Sigmoid colon (tissue), 6 donors: ENCODE measurements at regions not wholly inside any gene's neighbourhood (a gene's known extent, or its start where the extent isn't known, plus 50 kb on each side); places are given as distances from the start of the nearest gene placed in this dataset.

ENCODE experiments used
- DNase-seq: peaks from one replicate; pipeline ENCODE4 v3.0.0-alpha.2; 2019
- H3K27ac ChIP-seq, 4 donors: fragments of 200-600 bp; sonication (generic); one replicate each; pipeline ENCODE4 v1.5.1; 2016 to 2019; ENCODE audit warnings: mild to moderate bottlenecking in 1 of 4
- H3K27me3 ChIP-seq, 3 donors: fragments of 200-600 bp; sonication (generic); one replicate each; pipeline ENCODE4 v1.5.1; 2019; ENCODE audit warnings: mild to moderate bottlenecking in 1 of 3
- H3K36me3 ChIP-seq, 4 donors: fragments of 200-600 bp; sonication (generic); one replicate each; pipeline ENCODE4 v1.5.1; 2016 to 2019
- H3K4me1 ChIP-seq, 4 donors: fragments of 200-600 bp; sonication (generic); one replicate each; pipeline ENCODE4 v1.5.1; 2017 to 2019
- H3K4me3 ChIP-seq, 4 donors: fragments of 200-600 bp; sonication (generic); one replicate each; pipeline ENCODE4 v1.5.1; 2017 to 2019; ENCODE audit warnings: mild to moderate bottlenecking in 2 of 4, moderate library complexity in 1 of 4
- H3K9me3 ChIP-seq, 4 donors: fragments of 200-600 bp in 3 of 4; sonication (generic) in 3 of 4; one replicate each; pipeline versions ENCODE4 v1.5.1 to v1.6.1; 2013 to 2019
- CTCF ChIP-seq, 4 experiments: fragments of 450-650 bp in 3 of 4; fragments of 200-600 bp in 1 of 4; IDR thresholded peaks; one replicate each; pipeline ENCODE4 v1.5.1; 2016 to 2019; ENCODE audit warnings: antibody characterized with exemption in 4 of 4, mild to moderate bottlenecking in 3 of 4, moderate library complexity in 2 of 4
- EP300 ChIP-seq, 4 donors: sonication (generic); formaldehyde crosslinking; IDR thresholded peaks; one replicate each; pipeline ENCODE4 v1.6.1; 2017; ENCODE audit warnings: antibody characterized with exemption in 4 of 4
- POLR2A ChIP-seq, 2 donors: fragments of 450-650 bp; IDR thresholded peaks; one replicate each; pipeline ENCODE4 v1.6.1; 2016; ENCODE audit warnings: antibody characterized with exemption in 2 of 2, mild to moderate bottlenecking in 2 of 2, moderate library complexity in 2 of 2
- POLR2AphosphoS5 ChIP-seq, 4 donors: sonication (generic); formaldehyde crosslinking; IDR thresholded peaks; one replicate each; pipeline ENCODE4 v1.6.1; 2017; ENCODE audit warnings: antibody characterized with exemption in 4 of 4
- WGBS, 2 donors: extraction: QIAGEN DNeasy Blood & Tissue Kit; methylation state at CpG; one replicate each; pipeline ENCODE4 v1.1.7; 2013; 5-methylcytosine and 5-hydroxymethylcytosine counted together
- intact Hi-C: fragments of 100-400 bp; cut with DNase I; formaldehyde crosslinking; loops from one replicate; pipeline ENCODE4 v1.15.1; 2023
- donor health status: healthy with polysubstance abuse.
- donor health status: healthy.

- DNase-seq, result no peak
- WGBS, 2 donors, result 71 to 79% methylated on average over 2 of the region's 2 CpGs
- no peaks in the 10 kb centered on the region for H3K9me3 ChIP-seq
- no peak overlapping the region for H3K27ac ChIP-seq
- H3K4me3 ChIP-seq, result no peak overlapping the region
- TF ChIP-seq CTCF (IDR thresholded peaks at IDR 0.05), result no peak
- no peak for TF ChIP-seq POLR2A (IDR thresholded peaks at IDR 0.05)
- TF ChIP-seq EP300 (IDR thresholded peaks at IDR 0.05), result no peak
- no peak for TF ChIP-seq POLR2AphosphoS5 (IDR thresholded peaks at IDR 0.05)
- intact Hi-C loops, result no loop called here
- no peaks in the 10 kb centered on the region for H3K27me3 ChIP-seq
- no peaks in the 10 kb centered on the region for H3K4me1 ChIP-seq
- no peaks in the 10 kb centered on the region for H3K36me3 ChIP-seq
Measured at GRCh38 chr5:23284656-23285055, 222.8 kb upstream of the PRDM9 start.

DNA sequence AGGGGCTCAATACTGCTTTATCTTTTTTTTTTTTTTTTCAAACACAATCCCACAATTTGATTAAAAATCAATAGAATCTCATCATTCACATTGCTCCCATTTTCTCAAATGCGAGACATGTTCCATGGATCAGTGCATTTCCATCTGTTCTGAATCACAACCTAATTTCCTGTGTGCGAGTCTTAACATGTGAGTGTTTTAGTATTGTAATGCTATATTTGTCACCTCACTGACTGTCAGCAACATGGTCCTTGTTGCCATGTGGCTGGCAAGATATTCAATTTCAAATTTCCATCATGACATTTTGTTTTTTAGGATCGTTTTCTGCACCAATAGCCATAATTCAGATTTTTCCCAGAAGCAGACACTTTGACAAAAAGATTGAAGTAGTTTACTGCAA lies 233.2 kb upstream of the PRDM9 start:
- no peak for TF ChIP-seq POLR2A (IDR thresholded peaks at IDR 0.05)
- no peak for TF ChIP-seq EP300 (IDR thresholded peaks at IDR 0.05)

GRCh38 chr5:23269981-23270380 lies 237.4 kb upstream of the PRDM9 start:
- WGBS, 2 donors, result 61 to 81% methylated on average over 2 of the region's 2 CpGs
- intact Hi-C loops, result no loop called here

More for the DNA sequence above, 233.2 kb upstream of the PRDM9 start:
- WGBS, 2 donors, result 83 to 88% methylated on average over 3 of the region's 3 CpGs
- Histone ChIP-seq H3K4me3 (no peak overlapping the region), H3K36me3 (no peaks in the 10 kb centered on the region), H3K27me3 (no peaks in the 10 kb centered on the region), H3K9me3 (peaks cover 0 to 6% (median 0%) of the 10 kb centered on the region in 4 donors), H3K4me1 (no peaks in the 10 kb centered on the region), H3K27ac (no peak overlapping the region)
- intact Hi-C loops, result no loop called here
- DNase-seq, result no peak

GRCh38 chr5:23268136-23268535 lies 239.3 kb upstream of the PRDM9 start:
- Histone ChIP-seq H3K27ac (no peak overlapping the region), H3K9me3 (no peaks in the 10 kb centered on the region), H3K4me1 (no peaks in the 10 kb centered on the region), H3K4me3 (no peak overlapping the region), H3K36me3 (no peaks in the 10 kb centered on the region), H3K27me3 (no peaks in the 10 kb centered on the region)
- no peak for DNase-seq
- TF ChIP-seq EP300 (IDR thresholded peaks at IDR 0.05), result no peak
- 68 to 79% methylated on average over 10 of the region's 10 CpGs for WGBS, 2 donors
- intact Hi-C loops, result no loop called here

More at GRCh38 chr5:23269981-23270380, 237.4 kb upstream of the PRDM9 start:
- H3K4me1 ChIP-seq, result no peaks in the 10 kb centered on the region
- no peak overlapping the region for H3K27ac ChIP-seq
- no peak for TF ChIP-seq POLR2AphosphoS5 (IDR thresholded peaks at IDR 0.05)
- no peak for TF ChIP-seq EP300 (IDR thresholded peaks at IDR 0.05)
- no peak for TF ChIP-seq CTCF (IDR thresholded peaks at IDR 0.05)
- TF ChIP-seq POLR2A (IDR thresholded peaks at IDR 0.05), result no peak
- H3K4me3 ChIP-seq, result no peak overlapping the region
- no peaks in the 10 kb centered on the region for H3K27me3 ChIP-seq
- no peaks in the 10 kb centered on the region for H3K36me3 ChIP-seq
- DNase-seq, result no peak
- peaks cover 0 to 3% (median 0%) of the 10 kb centered on the region in 4 donors for H3K9me3 ChIP-seq

DNA sequence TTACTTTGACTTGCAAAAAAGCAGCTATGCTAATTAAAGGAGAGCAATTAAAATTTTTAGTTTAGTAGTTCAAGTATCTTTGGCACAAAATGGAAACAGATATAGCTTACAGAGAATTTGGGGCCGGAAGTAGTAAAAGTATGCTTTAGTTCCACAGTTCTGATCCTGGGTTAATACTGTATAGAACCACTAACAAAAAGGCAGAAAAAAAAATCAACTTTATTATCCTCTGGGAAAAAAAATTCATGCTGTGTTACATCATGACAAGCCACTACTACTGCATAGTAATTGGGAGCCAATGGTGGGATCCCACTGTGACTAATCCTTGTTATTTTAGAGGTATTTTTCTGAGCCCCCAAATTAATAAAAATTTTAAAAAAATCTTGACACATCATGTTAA lies 246.8 kb upstream of the PRDM9 start:
- no peak overlapping the region for H3K4me3 ChIP-seq
- no peaks in the 10 kb centered on the region for H3K9me3 ChIP-seq
- 85 to 93% methylated on average over 1 of the region's 1 CpG for WGBS, 2 donors
- no peak overlapping the region for H3K27ac ChIP-seq
- no peaks in the 10 kb centered on the region for H3K36me3 ChIP-seq
- DNase-seq, result no peak
- TF ChIP-seq CTCF (IDR thresholded peaks at IDR 0.05), result no peak
- no peak for TF ChIP-seq EP300 (IDR thresholded peaks at IDR 0.05)
- TF ChIP-seq POLR2A (IDR thresholded peaks at IDR 0.05), result no peak
- no peak for TF ChIP-seq POLR2AphosphoS5 (IDR thresholded peaks at IDR 0.05)
- no peaks in the 10 kb centered on the region for H3K27me3 ChIP-seq
- intact Hi-C loops, result no loop called here
- no peaks in the 10 kb centered on the region for H3K4me1 ChIP-seq

DNA sequence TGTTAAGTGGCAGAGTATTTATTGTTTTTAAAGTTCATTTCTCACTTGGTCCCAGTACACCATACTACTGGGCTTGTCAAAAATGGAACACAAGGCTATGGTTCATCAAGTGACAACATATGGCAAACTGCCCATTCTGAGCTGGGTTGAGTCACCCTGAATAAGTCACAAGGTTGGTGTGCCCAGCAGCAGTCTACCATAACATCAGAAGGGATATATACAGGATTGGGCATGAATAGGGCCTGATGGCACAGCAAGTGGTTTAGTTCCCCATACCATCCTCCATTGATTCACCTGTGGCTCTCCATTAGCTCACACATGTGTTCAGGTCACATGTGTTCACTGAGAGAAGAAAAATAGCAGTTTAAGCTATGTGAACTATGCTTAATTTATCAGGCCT lies 249.8 kb upstream of the PRDM9 start:
- no peaks in the 10 kb centered on the region for H3K27me3 ChIP-seq
- DNase-seq, result no peak
- H3K4me3 ChIP-seq, result no peak overlapping the region
- H3K9me3 ChIP-seq, result peaks cover 0 to 3% (median 0%) of the 10 kb centered on the region in 4 donors
- TF ChIP-seq EP300 (IDR thresholded peaks at IDR 0.05) (no peak), POLR2AphosphoS5 (IDR thresholded peaks at IDR 0.05) (no peak), CTCF (IDR thresholded peaks at IDR 0.05) (no peak), POLR2A (IDR thresholded peaks at IDR 0.05) (no peak)
- H3K36me3 ChIP-seq, result no peaks in the 10 kb centered on the region
- H3K27ac ChIP-seq, result no peak overlapping the region
- H3K4me1 ChIP-seq, result no peaks in the 10 kb centered on the region
- intact Hi-C loops, result no loop called here
